NB4 (cell line): ENCODE measurements at regions not wholly inside any gene's neighbourhood (a gene's known extent, or its start where the extent isn't known, plus 50 kb on each side); places are given as distances from the start of the nearest gene placed in this dataset.

Source experiments
- CTCF ChIP-seq: IDR thresholded peaks from one replicate; pipeline ENCODE4 v1.5.1; 2012; ENCODE audit warnings: low read depth, low read length
- POLR2A ChIP-seq: IDR thresholded peaks from 2 replicates; pipeline ENCODE4 v1.6.1; 2011; ENCODE audit warnings: mild to moderate bottlenecking; ENCODE audit not compliant: insufficient read length; ENCODE audit errors: extremely low read depth
- TF ChIP-seq, protein P1 (sequence below): IDR thresholded peaks from 2 replicates; pipeline ENCODE4 v1.6.1; 2011; ENCODE audit warnings: low read depth, low read length

- TF ChIP-seq CTCF = no peak
- TF ChIP-seq, protein P1, sequence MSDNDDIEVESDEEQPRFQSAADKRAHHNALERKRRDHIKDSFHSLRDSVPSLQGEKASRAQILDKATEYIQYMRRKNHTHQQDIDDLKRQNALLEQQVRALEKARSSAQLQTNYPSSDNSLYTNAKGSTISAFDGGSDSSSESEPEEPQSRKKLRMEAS = no peak
- no peak for TF ChIP-seq POLR2A
Measured at GRCh38 chr9:134525841-134526583, 115.6 kb upstream of the COL5A1 start.
